ENCODE measurements at regions not wholly inside any gene's neighbourhood (a gene's known extent, or its start where the extent isn't known, plus 50 kb on each side); places are given as distances from the start of the nearest gene placed in this dataset.

DNA sequence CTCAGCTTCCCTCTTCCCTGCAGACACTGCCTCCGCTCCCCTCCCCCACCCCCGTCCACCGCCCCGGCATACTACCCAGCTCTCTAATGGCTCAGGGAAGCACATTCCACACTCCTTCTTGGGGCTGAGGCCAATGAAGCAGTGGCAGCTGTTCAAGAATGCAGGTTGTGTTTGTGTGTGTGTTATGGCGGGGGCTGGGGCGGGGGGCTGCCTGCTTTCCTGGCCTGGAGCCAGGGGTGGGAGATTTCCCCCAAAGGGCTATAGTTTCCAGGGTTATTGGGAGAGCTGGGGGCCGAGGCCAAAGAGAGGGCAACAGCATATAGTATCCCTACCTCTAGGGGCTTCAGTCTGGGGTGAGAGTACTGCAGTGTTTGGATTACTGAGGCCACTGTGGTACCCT is 149.4 kb downstream of the EFNB1 start:
- TF ChIP-seq TAF1 (IDR thresholded peaks at IDR 0.05; ENCODE audit: borderline replicate concordance, low read depth, low read length) (no peak), SIN3A (IDR thresholded peaks at IDR 0.05; ENCODE audit: borderline replicate concordance, low read depth, low read length) (no peak), EP300 (IDR thresholded peaks at IDR 0.05; ENCODE audit: borderline replicate concordance in 1 of 2, low read depth in 1 of 2, low read length in 1 of 2) (no peak), MEF2A (IDR thresholded peaks at IDR 0.05; ENCODE audit: borderline replicate concordance, low read depth) (no peak), NRF1 (IDR thresholded peaks at IDR 0.05; ENCODE audit: low read depth, low read length) (no peak), RCOR1 (IDR thresholded peaks at IDR 0.05; ENCODE audit: low read length) (no peak)
- TF ChIP-seq, protein P1, sequence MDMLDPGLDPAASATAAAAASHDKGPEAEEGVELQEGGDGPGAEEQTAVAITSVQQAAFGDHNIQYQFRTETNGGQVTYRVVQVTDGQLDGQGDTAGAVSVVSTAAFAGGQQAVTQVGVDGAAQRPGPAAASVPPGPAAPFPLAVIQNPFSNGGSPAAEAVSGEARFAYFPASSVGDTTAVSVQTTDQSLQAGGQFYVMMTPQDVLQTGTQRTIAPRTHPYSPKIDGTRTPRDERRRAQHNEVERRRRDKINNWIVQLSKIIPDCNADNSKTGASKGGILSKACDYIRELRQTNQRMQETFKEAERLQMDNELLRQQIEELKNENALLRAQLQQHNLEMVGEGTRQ (IDR thresholded peaks at IDR 0.05; ENCODE audit: borderline replicate concordance, low read depth, low read length): no peak
- TF ChIP-seq, protein P2, sequence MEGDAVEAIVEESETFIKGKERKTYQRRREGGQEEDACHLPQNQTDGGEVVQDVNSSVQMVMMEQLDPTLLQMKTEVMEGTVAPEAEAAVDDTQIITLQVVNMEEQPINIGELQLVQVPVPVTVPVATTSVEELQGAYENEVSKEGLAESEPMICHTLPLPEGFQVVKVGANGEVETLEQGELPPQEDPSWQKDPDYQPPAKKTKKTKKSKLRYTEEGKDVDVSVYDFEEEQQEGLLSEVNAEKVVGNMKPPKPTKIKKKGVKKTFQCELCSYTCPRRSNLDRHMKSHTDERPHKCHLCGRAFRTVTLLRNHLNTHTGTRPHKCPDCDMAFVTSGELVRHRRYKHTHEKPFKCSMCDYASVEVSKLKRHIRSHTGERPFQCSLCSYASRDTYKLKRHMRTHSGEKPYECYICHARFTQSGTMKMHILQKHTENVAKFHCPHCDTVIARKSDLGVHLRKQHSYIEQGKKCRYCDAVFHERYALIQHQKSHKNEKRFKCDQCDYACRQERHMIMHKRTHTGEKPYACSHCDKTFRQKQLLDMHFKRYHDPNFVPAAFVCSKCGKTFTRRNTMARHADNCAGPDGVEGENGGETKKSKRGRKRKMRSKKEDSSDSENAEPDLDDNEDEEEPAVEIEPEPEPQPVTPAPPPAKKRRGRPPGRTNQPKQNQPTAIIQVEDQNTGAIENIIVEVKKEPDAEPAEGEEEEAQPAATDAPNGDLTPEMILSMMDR (IDR thresholded peaks at IDR 0.05): no peak
- TF ChIP-seq, protein P3, sequence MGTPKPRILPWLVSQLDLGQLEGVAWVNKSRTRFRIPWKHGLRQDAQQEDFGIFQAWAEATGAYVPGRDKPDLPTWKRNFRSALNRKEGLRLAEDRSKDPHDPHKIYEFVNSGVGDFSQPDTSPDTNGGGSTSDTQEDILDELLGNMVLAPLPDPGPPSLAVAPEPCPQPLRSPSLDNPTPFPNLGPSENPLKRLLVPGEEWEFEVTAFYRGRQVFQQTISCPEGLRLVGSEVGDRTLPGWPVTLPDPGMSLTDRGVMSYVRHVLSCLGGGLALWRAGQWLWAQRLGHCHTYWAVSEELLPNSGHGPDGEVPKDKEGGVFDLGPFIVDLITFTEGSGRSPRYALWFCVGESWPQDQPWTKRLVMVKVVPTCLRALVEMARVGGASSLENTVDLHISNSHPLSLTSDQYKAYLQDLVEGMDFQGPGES (IDR thresholded peaks at IDR 0.05; ENCODE audit: low read depth, low read length): no peak
- TF ChIP-seq, protein P4, sequence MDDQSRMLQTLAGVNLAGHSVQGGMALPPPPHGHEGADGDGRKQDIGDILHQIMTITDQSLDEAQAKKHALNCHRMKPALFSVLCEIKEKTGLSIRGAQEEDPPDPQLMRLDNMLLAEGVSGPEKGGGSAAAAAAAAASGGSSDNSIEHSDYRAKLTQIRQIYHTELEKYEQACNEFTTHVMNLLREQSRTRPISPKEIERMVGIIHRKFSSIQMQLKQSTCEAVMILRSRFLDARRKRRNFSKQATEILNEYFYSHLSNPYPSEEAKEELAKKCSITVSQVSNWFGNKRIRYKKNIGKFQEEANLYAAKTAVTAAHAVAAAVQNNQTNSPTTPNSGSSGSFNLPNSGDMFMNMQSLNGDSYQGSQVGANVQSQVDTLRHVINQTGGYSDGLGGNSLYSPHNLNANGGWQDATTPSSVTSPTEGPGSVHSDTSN (IDR thresholded peaks at IDR 0.05): no peak

Measured in SK-N-SH (cell line).